Erythroblast (primary cell): ENCODE measurements at regions not wholly inside any gene's neighbourhood (a gene's known extent, or its start where the extent isn't known, plus 50 kb on each side); places are given as distances from the start of the nearest gene placed in this dataset.

Experiments used
- GATA1 ChIP-seq: IDR thresholded peaks from 2 replicates; pipeline ENCODE4 v1.6.1; 2011; ENCODE audit warnings: low read depth, mild to moderate bottlenecking, control low read depth, low read length, moderate library complexity
- POLR2A ChIP-seq: IDR thresholded peaks from 2 replicates; pipeline ENCODE4 v1.6.1; 2011; ENCODE audit warnings: mild to moderate bottlenecking, low read length

DNA sequence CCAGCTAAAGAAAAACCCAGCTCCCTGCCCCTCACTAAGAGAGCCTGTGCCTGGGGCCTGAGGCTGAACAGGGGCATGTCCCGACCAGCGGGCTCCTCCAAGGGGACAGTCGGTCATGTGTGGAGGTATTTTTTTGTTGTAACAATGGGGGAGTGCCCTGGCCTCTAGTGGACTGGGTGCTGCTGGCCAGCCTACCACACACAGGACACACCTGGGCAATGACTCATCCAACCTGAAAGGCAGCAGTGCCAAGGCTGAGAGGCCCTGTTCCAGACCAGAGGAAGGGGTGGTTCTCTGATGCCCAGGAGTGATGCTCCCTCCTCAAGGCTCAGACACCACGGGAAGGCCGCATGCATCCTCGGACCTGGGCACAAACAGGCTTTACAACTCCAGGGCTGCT is 181.5 kb downstream of the OLFM1 start:
- TF ChIP-seq POLR2A = no peak
- TF ChIP-seq GATA1 = no peak
